Activated naive CD4-positive, alpha-beta T cell treated with anti-CD3 and anti-CD28 coated beads, Interleukin-2, amount 50 U/mL, for 24 hours (primary cell): ENCODE measurements at regions not wholly inside any gene's neighbourhood (a gene's known extent, or its start where the extent isn't known, plus 50 kb on each side); places are given as distances from the start of the nearest gene placed in this dataset.

Source experiments
- H3K27ac Mint-ChIP-seq: one replicate; pipeline ENCODE4 v1.8.0; 2021; ENCODE audit warnings: mild to moderate bottlenecking, mixed read lengths
- H3K27me3 Mint-ChIP-seq: one replicate; pipeline ENCODE4 v1.8.0; 2021; ENCODE audit warnings: mixed read lengths
- H3K36me3 Mint-ChIP-seq: one replicate; pipeline ENCODE4 v1.8.0; 2021; ENCODE audit warnings: mixed read lengths
- H3K4me1 Mint-ChIP-seq: one replicate; pipeline ENCODE4 v1.8.0; 2021; ENCODE audit warnings: mixed read lengths
- H3K4me3 Mint-ChIP-seq: one replicate; pipeline ENCODE4 v1.8.0; 2021; ENCODE audit warnings: mild to moderate bottlenecking, mixed read lengths
- H3K9me3 Mint-ChIP-seq: one replicate; pipeline ENCODE4 v1.8.0; 2021; ENCODE audit warnings: mixed read lengths

- H3K27me3 Mint-ChIP-seq, result peaks cover 15% of the 10 kb centered on the region
- H3K4me3 Mint-ChIP-seq, result no peak overlapping the region
- no peaks in the 10 kb centered on the region for H3K36me3 Mint-ChIP-seq
- peaks cover 2% of the 10 kb centered on the region for H3K9me3 Mint-ChIP-seq
- no peak overlapping the region for H3K27ac Mint-ChIP-seq
- H3K4me1 Mint-ChIP-seq, result no peaks in the 10 kb centered on the region
These were observed 145.5 kb downstream of the BMS1 start for GRCh38 chr10:42928064-42928463.

GRCh38 chr10:42929236-42929635 lies 146.6 kb downstream of the BMS1 start:
- Mint-ChIP-seq H3K27me3 (peaks cover 17% of the 10 kb centered on the region), H3K9me3 (no peaks in the 10 kb centered on the region), H3K4me1 (peaks cover 6% of the 10 kb centered on the region), H3K4me3 (no peak overlapping the region), H3K27ac (no peak overlapping the region), H3K36me3 (no peaks in the 10 kb centered on the region)

GRCh38 chr10:42929993-42930392 lies 146.9 kb upstream of the RET start:
- H3K9me3 Mint-ChIP-seq, result no peaks in the 10 kb centered on the region
- peaks cover 11% of the 10 kb centered on the region for H3K4me1 Mint-ChIP-seq
- H3K4me3 Mint-ChIP-seq, result no peak overlapping the region
- no peak overlapping the region for H3K27ac Mint-ChIP-seq
- peaks cover 20% of the 10 kb centered on the region for H3K27me3 Mint-ChIP-seq
- H3K36me3 Mint-ChIP-seq, result no peaks in the 10 kb centered on the region

- Mint-ChIP-seq H3K36me3 (no peaks in the 10 kb centered on the region), H3K4me1 (peaks cover 11% of the 10 kb centered on the region), H3K27me3 (peaks cover 25% of the 10 kb centered on the region), H3K4me3 (no peak overlapping the region), H3K9me3 (no peaks in the 10 kb centered on the region), H3K27ac (no peak overlapping the region)
These were observed 146.2 kb upstream of the RET start for GRCh38 chr10:42930516-42931192.

GRCh38 chr10:42932116-42932515 lies 144.8 kb upstream of the RET start:
- H3K4me3 Mint-ChIP-seq, result no peak overlapping the region
- peaks cover 25% of the 10 kb centered on the region for H3K27me3 Mint-ChIP-seq
- no peaks in the 10 kb centered on the region for H3K36me3 Mint-ChIP-seq
- peaks cover 11% of the 10 kb centered on the region for H3K4me1 Mint-ChIP-seq
- no peak overlapping the region for H3K27ac Mint-ChIP-seq
- no peaks in the 10 kb centered on the region for H3K9me3 Mint-ChIP-seq

- H3K4me1 Mint-ChIP-seq, result peaks cover 11% of the 10 kb centered on the region
- H3K4me3 Mint-ChIP-seq, result peak overlapping the region; percentile 82
- H3K9me3 Mint-ChIP-seq, result no peaks in the 10 kb centered on the region
- no peak overlapping the region for H3K27ac Mint-ChIP-seq
- peaks cover 25% of the 10 kb centered on the region for H3K27me3 Mint-ChIP-seq
- H3K36me3 Mint-ChIP-seq, result no peaks in the 10 kb centered on the region
These were observed 144.0 kb upstream of the RET start for GRCh38 chr10:42932735-42933447.

GRCh38 chr10:42933448-42934340 lies 143.2 kb upstream of the RET start:
- peak overlapping the region; percentile 82 for H3K4me3 Mint-ChIP-seq
- H3K9me3 Mint-ChIP-seq, result no peaks in the 10 kb centered on the region
- H3K4me1 Mint-ChIP-seq, result peaks cover 11% of the 10 kb centered on the region
- no peaks in the 10 kb centered on the region for H3K36me3 Mint-ChIP-seq
- peaks cover 25% of the 10 kb centered on the region for H3K27me3 Mint-ChIP-seq
- H3K27ac Mint-ChIP-seq, result no peak overlapping the region

GRCh38 chr10:42934351-42934811 lies 142.5 kb upstream of the RET start:
- no peaks in the 10 kb centered on the region for H3K9me3 Mint-ChIP-seq
- peaks cover 21% of the 10 kb centered on the region for H3K27me3 Mint-ChIP-seq
- peak overlapping the region; percentile 17 for H3K27ac Mint-ChIP-seq
- peak overlapping the region; percentile 54 for H3K4me3 Mint-ChIP-seq
- peaks cover 11% of the 10 kb centered on the region for H3K4me1 Mint-ChIP-seq
- H3K36me3 Mint-ChIP-seq, result no peaks in the 10 kb centered on the region

- Mint-ChIP-seq H3K27me3 (peaks cover 21% of the 10 kb centered on the region), H3K4me1 (peaks cover 11% of the 10 kb centered on the region), H3K4me3 (no peak overlapping the region), H3K27ac (peak overlapping the region; percentile 17), H3K9me3 (no peaks in the 10 kb centered on the region), H3K36me3 (no peaks in the 10 kb centered on the region)
These were observed 142.0 kb upstream of the RET start for GRCh38 chr10:42934842-42935241.

GRCh38 chr10:42935466-42935865 lies 141.4 kb upstream of the RET start:
- Mint-ChIP-seq H3K4me3 (no peak overlapping the region), H3K4me1 (peaks cover 11% of the 10 kb centered on the region), H3K9me3 (no peaks in the 10 kb centered on the region), H3K27me3 (peaks cover 17% of the 10 kb centered on the region), H3K36me3 (no peaks in the 10 kb centered on the region), H3K27ac (no peak overlapping the region)

- peaks cover 11% of the 10 kb centered on the region for H3K4me1 Mint-ChIP-seq
- H3K27ac Mint-ChIP-seq, result no peak overlapping the region
- H3K27me3 Mint-ChIP-seq, result peaks cover 12% of the 10 kb centered on the region
These were observed 140.3 kb upstream of the RET start for GRCh38 chr10:42936580-42936979.

GRCh38 chr10:42937048-42937447 lies 139.8 kb upstream of the RET start:
- Mint-ChIP-seq H3K36me3 (no peaks in the 10 kb centered on the region), H3K9me3 (no peaks in the 10 kb centered on the region)

More at GRCh38 chr10:42936580-42936979, 140.3 kb upstream of the RET start:
- no peaks in the 10 kb centered on the region for H3K36me3 Mint-ChIP-seq
- H3K4me3 Mint-ChIP-seq, result no peak overlapping the region
- no peaks in the 10 kb centered on the region for H3K9me3 Mint-ChIP-seq

GRCh38 chr10:42937649-42938180 lies 139.2 kb upstream of the RET start:
- no peak overlapping the region for H3K4me3 Mint-ChIP-seq
- no peak overlapping the region for H3K27ac Mint-ChIP-seq
- no peaks in the 10 kb centered on the region for H3K9me3 Mint-ChIP-seq
- peaks cover 11% of the 10 kb centered on the region for H3K4me1 Mint-ChIP-seq
- H3K27me3 Mint-ChIP-seq, result peaks cover 10% of the 10 kb centered on the region
- no peaks in the 10 kb centered on the region for H3K36me3 Mint-ChIP-seq

More at GRCh38 chr10:42937048-42937447, 139.8 kb upstream of the RET start:
- H3K4me1 Mint-ChIP-seq, result peaks cover 11% of the 10 kb centered on the region
- no peak overlapping the region for H3K27ac Mint-ChIP-seq
- peaks cover 12% of the 10 kb centered on the region for H3K27me3 Mint-ChIP-seq
- H3K4me3 Mint-ChIP-seq, result no peak overlapping the region

- peaks cover 11% of the 10 kb centered on the region for H3K4me1 Mint-ChIP-seq
- no peaks in the 10 kb centered on the region for H3K9me3 Mint-ChIP-seq
- H3K27me3 Mint-ChIP-seq, result peaks cover 9% of the 10 kb centered on the region
- H3K36me3 Mint-ChIP-seq, result no peaks in the 10 kb centered on the region
- no peak overlapping the region for H3K4me3 Mint-ChIP-seq
- H3K27ac Mint-ChIP-seq, result no peak overlapping the region
These were observed 138.5 kb upstream of the RET start for GRCh38 chr10:42938351-42938750.

- H3K9me3 Mint-ChIP-seq, result no peaks in the 10 kb centered on the region
- H3K27ac Mint-ChIP-seq, result no peak overlapping the region
- H3K36me3 Mint-ChIP-seq, result no peaks in the 10 kb centered on the region
- H3K27me3 Mint-ChIP-seq, result peaks cover 10% of the 10 kb centered on the region
- peaks cover 5% of the 10 kb centered on the region for H3K4me1 Mint-ChIP-seq
- no peak overlapping the region for H3K4me3 Mint-ChIP-seq
These were observed 137.6 kb upstream of the RET start for GRCh38 chr10:42939237-42939636.
